Hepatocyte (in vitro differentiated cells): ENCODE measurements at regions not wholly inside any gene's neighbourhood (a gene's known extent, or its start where the extent isn't known, plus 50 kb on each side); places are given as distances from the start of the nearest gene placed in this dataset.

Experiments used
- CTCF ChIP-seq: fragments of 200-600 bp; sonication (generic); IDR thresholded peaks from 2 replicates; pipeline ENCODE4 v1.5.1; 2016; ENCODE audit warnings: antibody characterized with exemption, mild to moderate bottlenecking; ENCODE audit not compliant: poor library complexity
- EZH2phosphoT487 ChIP-seq: fragments of 200-600 bp; sonication (generic); IDR thresholded peaks from one replicate; pipeline ENCODE4 v1.6.1; 2018; ENCODE audit warnings: antibody characterized with exemption, mild to moderate bottlenecking, low read depth, moderate library complexity; ENCODE audit not compliant: unreplicated experiment, severe bottlenecking

- TF ChIP-seq CTCF (no peak), EZH2phosphoT487 (no peak)
Observed at GRCh38 chr7:52811537-52811936, 223.9 kb upstream of the POM121L12 start.
